ENCODE measurements at regions not wholly inside any gene's neighbourhood (a gene's known extent, or its start where the extent isn't known, plus 50 kb on each side); places are given as distances from the start of the nearest gene placed in this dataset.
"Not testable (repeated sequence)": the region's sequence is repeated elsewhere in the genome, so short reads cannot be mapped to it uniquely, and the experiment has no call there.

DNA sequence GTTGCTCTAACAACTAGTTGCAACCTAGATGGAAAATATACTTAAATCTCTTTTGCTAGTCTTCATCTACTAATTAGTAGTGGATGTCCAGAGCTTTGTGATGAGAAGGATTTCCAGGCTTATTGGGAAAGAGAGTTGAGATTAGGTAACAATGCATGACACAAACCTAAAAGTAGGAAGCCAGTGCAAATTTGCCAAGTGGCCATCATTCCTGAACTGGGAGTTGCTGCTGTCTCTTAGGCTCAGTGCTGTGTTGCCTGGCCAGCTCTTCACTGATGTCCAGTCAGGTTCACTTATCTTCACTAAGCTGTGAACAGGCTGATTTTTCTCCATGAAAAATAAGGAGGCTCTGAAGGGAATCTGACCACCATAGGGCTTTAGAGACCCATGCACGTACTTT, 105.6 kb upstream of the AMOT start:
- Histone ChIP-seq H3K9me3 (ENCODE audit: control insufficient read depth, low read depth, low read length) (no peaks in the 10 kb centered on the region), H3K27me3 (ENCODE audit: control insufficient read depth, insufficient read depth, low read length) (no peaks in the 10 kb centered on the region)

DNA sequence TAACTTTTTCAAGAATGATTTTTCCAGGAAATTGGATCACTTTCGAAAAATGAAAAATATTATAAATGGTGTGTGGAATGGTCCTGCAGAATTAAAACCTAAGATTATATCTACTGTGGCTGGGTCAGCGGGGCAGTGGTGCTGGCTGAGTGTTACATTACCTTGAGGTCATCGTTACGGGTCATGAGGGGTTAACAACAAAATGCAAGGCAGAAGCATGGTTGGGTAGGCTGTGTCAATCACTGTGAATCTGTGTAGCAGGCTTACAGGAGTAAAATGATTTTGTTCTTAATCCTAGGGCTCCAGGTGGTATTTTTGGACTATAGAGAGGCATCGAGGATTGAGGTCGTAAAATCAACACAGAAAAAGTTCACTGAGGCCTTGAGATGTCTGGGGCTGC, 105.2 kb upstream of the AMOT start:
- Histone ChIP-seq H3K9me3 (ENCODE audit: control insufficient read depth, low read depth, low read length) (no peaks in the 10 kb centered on the region), H3K9ac (ENCODE audit: low read length) (no peak overlapping the region), H3K36me3 (ENCODE audit: control insufficient read depth, low read depth, low read length) (no peaks in the 10 kb centered on the region), H3K27ac (ENCODE audit: low read length) (no peak overlapping the region), H3K4me3 (ENCODE audit: low read length) (no peak overlapping the region), H3K27me3 (ENCODE audit: control insufficient read depth, insufficient read depth, low read length) (no peaks in the 10 kb centered on the region), H3K4me1 (ENCODE audit: control insufficient read depth, low read depth, low read length) (no peaks in the 10 kb centered on the region)

More for the DNA sequence above, 105.6 kb upstream of the AMOT start:
- Histone ChIP-seq H3K36me3 (ENCODE audit: control insufficient read depth, low read depth, low read length) (no peaks in the 10 kb centered on the region), H3K9ac (ENCODE audit: low read length) (no peak overlapping the region), H3K4me1 (ENCODE audit: control insufficient read depth, low read depth, low read length) (no peaks in the 10 kb centered on the region), H3K27ac (ENCODE audit: low read length) (no peak overlapping the region), H3K4me3 (ENCODE audit: low read length) (no peak overlapping the region)

DNA sequence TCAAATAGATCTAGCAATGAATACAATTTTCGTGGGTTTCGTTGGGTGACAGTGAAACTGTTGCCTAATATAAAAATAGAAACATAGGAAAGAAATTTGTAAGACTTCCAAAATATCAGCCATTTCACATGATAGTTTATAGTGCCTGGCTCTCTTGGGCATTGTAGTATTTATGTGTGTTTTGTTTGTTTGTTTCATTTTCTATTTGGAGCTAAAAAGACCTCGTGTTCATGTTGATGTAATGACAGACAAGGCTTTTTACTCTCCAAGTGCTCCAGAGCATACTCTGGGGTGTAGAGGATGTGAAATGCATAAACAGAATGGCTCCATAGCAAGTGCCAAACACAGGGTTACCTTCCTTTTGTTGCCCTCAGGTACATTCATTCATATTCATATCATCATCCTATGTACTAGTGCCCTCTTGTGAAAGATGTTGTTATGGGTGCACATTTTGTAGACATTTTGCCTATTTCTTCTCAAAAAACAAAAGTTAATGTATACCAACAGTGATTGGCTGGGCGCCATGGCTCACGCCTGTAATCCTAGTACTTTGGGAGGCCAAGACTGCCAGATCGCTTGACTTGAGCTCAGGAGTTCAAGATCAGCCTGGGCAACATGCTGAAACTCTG, 100.7 kb upstream of the AMOT start:
- Histone ChIP-seq H3K4me3 (ENCODE audit: low read length) (no peak overlapping the region), H3K27me3 (ENCODE audit: control insufficient read depth, insufficient read depth, low read length) (no peaks in the 10 kb centered on the region)

DNA sequence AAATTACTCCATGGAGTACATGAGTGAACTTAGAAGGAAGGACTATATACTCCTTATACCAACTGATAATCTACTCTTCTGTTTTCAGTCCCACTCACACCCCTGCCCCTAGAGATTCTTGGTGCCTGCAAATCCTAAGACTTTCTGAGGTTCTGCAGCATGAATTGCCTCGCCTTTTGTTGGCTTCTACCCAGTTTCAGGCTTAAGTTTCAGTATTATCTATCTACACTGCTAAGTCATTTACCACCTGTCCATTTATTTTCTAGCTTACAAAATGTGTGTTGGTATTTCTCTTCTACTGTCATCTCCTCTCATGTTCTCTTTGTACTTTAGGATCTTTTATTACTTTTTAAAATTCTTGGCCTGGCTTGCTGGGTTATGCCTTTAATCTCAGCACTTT, 94.4 kb upstream of the AMOT start:
- no peak overlapping the region for H3K27ac ChIP-seq (ENCODE audit: low read length)
- no peak overlapping the region for H3K4me3 ChIP-seq (ENCODE audit: low read length)
- no peaks in the 10 kb centered on the region for H3K27me3 ChIP-seq (ENCODE audit: control insufficient read depth, insufficient read depth, low read length)
- H3K4me1 ChIP-seq (ENCODE audit: control insufficient read depth, low read depth, low read length), result peaks cover 14% of the 10 kb centered on the region
- H3K9me3 ChIP-seq (ENCODE audit: control insufficient read depth, low read depth, low read length), result no peaks in the 10 kb centered on the region
- H3K9ac ChIP-seq (ENCODE audit: low read length), result no peak overlapping the region
- H3K36me3 ChIP-seq (ENCODE audit: control insufficient read depth, low read depth, low read length), result no peaks in the 10 kb centered on the region

More for the DNA sequence above, 100.7 kb upstream of the AMOT start:
- no peak overlapping the region for H3K9ac ChIP-seq (ENCODE audit: low read length)
- H3K4me1 ChIP-seq (ENCODE audit: control insufficient read depth, low read depth, low read length), result no peaks in the 10 kb centered on the region
- no peaks in the 10 kb centered on the region for H3K9me3 ChIP-seq (ENCODE audit: control insufficient read depth, low read depth, low read length)
- H3K36me3 ChIP-seq (ENCODE audit: control insufficient read depth, low read depth, low read length), result no peaks in the 10 kb centered on the region
- H3K27ac ChIP-seq (ENCODE audit: low read length), result no peak overlapping the region

DNA sequence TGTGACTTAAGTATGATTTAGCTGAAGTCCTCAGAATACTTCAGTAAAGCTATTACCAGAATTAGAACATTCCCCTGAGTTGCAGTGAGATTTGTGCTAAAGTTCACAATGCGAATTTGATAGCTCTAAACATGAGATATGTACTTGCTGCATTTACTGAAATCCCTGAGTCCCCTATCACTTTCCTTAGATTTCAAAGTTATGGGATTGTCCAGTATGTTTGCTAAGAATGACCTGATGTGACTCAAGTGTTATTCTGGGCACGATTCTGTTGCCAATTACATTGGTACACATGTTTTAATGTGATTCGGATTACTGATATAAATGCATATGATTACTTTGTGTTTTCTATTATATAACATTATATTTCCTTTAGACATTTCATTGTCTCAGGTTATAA, 91.3 kb upstream of the AMOT start:
- H3K36me3 ChIP-seq (ENCODE audit: control insufficient read depth, low read depth, low read length), result no peaks in the 10 kb centered on the region
- no peak overlapping the region for H3K4me3 ChIP-seq (ENCODE audit: low read length)
- H3K27me3 ChIP-seq (ENCODE audit: control insufficient read depth, insufficient read depth, low read length), result no peaks in the 10 kb centered on the region
- no peak overlapping the region for H3K27ac ChIP-seq (ENCODE audit: low read length)
- H3K9me3 ChIP-seq (ENCODE audit: control insufficient read depth, low read depth, low read length), result no peaks in the 10 kb centered on the region
- H3K9ac ChIP-seq (ENCODE audit: low read length), result no peak overlapping the region
- peaks cover 14% of the 10 kb centered on the region for H3K4me1 ChIP-seq (ENCODE audit: control insufficient read depth, low read depth, low read length)

DNA sequence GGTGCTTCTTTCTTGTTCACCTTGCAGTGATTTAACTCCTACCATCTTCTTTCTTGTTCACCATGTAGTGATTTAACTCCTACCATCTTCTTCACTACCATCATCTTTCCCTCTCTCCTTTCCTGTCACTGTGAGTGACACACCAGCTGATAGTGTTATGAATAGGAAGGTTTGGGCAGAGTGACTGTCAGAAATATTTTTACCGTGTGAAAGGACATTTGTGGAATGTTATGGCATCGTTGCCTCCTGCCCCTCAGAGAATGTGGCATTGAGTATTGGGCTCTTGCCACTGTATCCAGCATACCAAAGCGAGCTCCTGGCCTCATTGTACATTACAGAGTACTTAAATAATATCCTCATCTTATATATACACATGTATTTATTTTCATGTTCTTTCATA, 90.8 kb upstream of the AMOT start:
- no peak overlapping the region for H3K27ac ChIP-seq (ENCODE audit: low read length)
- H3K4me1 ChIP-seq (ENCODE audit: control insufficient read depth, low read depth, low read length), result peaks cover 14% of the 10 kb centered on the region
- H3K9me3 ChIP-seq (ENCODE audit: control insufficient read depth, low read depth, low read length), result no peaks in the 10 kb centered on the region
- no peaks in the 10 kb centered on the region for H3K36me3 ChIP-seq (ENCODE audit: control insufficient read depth, low read depth, low read length)
- no peak overlapping the region for H3K4me3 ChIP-seq (ENCODE audit: low read length)
- no peak overlapping the region for H3K9ac ChIP-seq (ENCODE audit: low read length)
- no peaks in the 10 kb centered on the region for H3K27me3 ChIP-seq (ENCODE audit: control insufficient read depth, insufficient read depth, low read length)

DNA sequence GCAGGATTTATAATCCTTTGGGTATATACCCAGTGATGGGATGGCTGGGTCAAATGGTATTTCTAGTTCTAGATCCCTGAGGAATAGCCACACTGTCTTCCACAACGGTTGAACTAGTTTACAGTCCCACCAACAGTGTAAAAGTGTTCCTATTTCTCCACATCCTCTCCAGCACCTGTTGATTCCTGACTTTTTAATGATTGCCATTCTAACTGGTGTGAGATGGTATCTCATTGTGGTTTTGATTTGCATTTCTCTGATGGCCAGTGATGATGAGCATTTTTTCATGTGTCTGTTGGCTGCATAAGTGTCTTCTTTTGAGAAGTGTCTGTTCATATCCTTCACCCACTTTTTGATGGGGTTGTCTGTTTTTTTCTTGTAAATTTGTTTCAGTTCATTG, 82.8 kb upstream of the AMOT start:
- H3K9ac ChIP-seq (ENCODE audit: low read length); H3K4me1 ChIP-seq (ENCODE audit: control insufficient read depth, low read depth, low read length); H3K9me3 ChIP-seq (ENCODE audit: control insufficient read depth, low read depth, low read length); H3K27me3 ChIP-seq (ENCODE audit: control insufficient read depth, insufficient read depth, low read length); H3K4me3 ChIP-seq (ENCODE audit: low read length); H3K27ac ChIP-seq (ENCODE audit: low read length); H3K36me3 ChIP-seq (ENCODE audit: control insufficient read depth, low read depth, low read length): not testable (repeated sequence)

DNA sequence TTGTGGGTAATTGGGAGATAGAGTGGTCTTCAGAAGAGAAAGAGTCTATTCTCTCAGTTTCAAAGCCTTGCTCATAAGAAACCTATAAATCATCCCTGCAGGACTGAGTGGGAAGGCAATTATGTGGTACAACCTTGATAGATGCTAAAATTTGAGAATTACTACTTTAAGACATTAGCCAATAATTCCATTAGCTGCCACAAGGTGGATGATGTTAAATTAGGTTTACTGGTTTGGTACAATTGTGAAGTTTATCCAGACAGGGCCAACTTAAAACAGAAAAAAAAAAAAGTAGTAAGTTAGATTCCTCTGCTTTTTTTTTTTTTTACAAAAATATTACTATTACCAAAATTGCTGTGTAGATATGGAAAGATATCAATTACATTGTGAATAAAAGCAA, 73.2 kb upstream of the AMOT start:
- Histone ChIP-seq H3K27me3 (ENCODE audit: control insufficient read depth, insufficient read depth, low read length) (no peaks in the 10 kb centered on the region), H3K4me3 (ENCODE audit: low read length) (no peak overlapping the region), H3K4me1 (ENCODE audit: control insufficient read depth, low read depth, low read length) (no peaks in the 10 kb centered on the region), H3K36me3 (ENCODE audit: control insufficient read depth, low read depth, low read length) (no peaks in the 10 kb centered on the region), H3K9me3 (ENCODE audit: control insufficient read depth, low read depth, low read length) (no peaks in the 10 kb centered on the region), H3K27ac (ENCODE audit: low read length) (no peak overlapping the region), H3K9ac (ENCODE audit: low read length) (no peak overlapping the region)

DNA sequence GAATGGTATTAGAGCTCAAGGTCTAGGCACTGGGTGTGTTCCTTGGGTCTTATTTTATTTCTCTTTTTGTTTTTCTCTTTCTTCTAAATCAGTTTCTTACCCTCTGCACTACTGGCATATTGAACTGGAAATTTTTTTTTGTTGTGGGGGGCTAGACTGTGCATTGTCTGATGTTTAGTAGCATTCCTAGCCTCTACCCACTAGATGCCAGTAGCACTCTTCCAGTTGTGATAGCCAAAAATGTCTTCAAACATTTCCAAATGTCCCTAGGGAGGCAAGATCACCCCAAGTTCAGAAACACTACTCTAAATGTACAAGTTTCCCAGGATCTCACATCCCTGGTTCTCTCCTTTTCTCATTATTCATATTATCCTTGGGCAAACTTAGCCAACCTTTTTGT, 69.8 kb upstream of the AMOT start:
- Histone ChIP-seq H3K4me1 (ENCODE audit: control insufficient read depth, low read depth, low read length) (no peaks in the 10 kb centered on the region), H3K27ac (ENCODE audit: low read length) (no peak overlapping the region), H3K9me3 (ENCODE audit: control insufficient read depth, low read depth, low read length) (no peaks in the 10 kb centered on the region), H3K4me3 (ENCODE audit: low read length) (no peak overlapping the region), H3K36me3 (ENCODE audit: control insufficient read depth, low read depth, low read length) (no peaks in the 10 kb centered on the region), H3K9ac (ENCODE audit: low read length) (no peak overlapping the region), H3K27me3 (ENCODE audit: control insufficient read depth, insufficient read depth, low read length) (no peaks in the 10 kb centered on the region)

DNA sequence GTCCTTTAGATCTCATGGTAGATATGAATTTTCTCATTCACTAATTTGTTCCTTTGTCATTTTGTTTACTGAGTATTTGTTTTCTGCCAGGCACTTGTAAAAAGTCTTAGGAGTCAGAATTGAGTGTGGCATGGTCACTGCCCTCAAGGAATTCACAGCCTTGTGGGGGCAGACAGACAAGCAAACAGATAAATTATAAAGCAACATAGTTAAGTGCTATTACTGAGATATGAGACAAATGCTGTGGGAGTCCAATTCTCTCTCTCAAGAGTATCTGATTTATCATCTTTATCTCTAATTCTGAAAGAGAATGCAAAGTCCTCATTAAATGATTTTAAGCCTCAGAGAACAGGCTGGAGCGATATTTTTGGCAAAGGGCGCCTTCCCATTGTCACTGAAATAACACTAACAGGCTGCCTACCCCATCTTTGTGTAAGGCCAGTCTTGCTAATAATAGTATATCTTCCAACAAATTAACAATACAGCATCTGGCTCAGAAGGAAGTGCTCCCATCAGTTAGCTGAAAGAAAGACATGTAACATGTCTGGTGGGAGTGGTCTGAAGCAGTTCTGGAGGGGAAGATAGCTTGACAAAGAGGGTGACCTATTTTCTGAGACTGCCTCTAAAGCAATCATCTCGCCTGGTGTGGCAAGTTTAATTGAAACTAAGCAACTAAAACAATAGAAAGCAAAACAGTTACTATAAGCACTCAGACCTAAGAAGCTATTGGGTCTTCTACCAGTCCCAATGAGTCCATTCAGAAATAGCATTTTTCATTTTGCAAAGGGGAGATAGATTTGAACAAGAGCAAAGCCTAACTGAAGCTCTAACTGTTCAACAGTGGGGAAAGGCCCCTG, 61.5 kb upstream of the AMOT start:
- no peaks in the 10 kb centered on the region for H3K4me1 ChIP-seq (ENCODE audit: control insufficient read depth, low read depth, low read length)
- H3K9me3 ChIP-seq (ENCODE audit: control insufficient read depth, low read depth, low read length), result no peaks in the 10 kb centered on the region
- H3K27me3 ChIP-seq (ENCODE audit: control insufficient read depth, insufficient read depth, low read length), result no peaks in the 10 kb centered on the region
- H3K4me3 ChIP-seq (ENCODE audit: low read length), result no peak overlapping the region
- H3K9ac ChIP-seq (ENCODE audit: low read length), result no peak overlapping the region
- no peaks in the 10 kb centered on the region for H3K36me3 ChIP-seq (ENCODE audit: control insufficient read depth, low read depth, low read length)
- H3K27ac ChIP-seq (ENCODE audit: low read length), result no peak overlapping the region

DNA sequence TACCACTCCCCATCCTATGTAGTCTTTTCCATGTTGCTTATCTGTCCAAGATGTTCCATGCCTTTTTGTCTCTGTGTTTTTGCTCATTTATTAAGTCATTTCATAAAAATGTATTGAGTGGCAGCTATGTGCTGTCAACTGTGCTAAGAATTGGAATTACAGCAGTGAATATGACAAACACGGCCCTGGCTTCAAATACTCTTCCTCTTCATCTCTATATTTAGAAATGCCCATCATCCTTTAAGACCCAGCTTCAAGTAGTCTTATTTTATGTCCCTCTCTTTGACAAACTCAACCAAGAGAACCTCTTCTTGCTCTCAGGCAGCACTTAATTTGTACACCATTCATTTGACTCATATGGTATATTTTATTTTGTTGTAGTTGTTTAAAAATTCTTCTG, 55.4 kb upstream of the AMOT start:
- Histone ChIP-seq H3K4me1 (ENCODE audit: control insufficient read depth, low read depth, low read length) (no peaks in the 10 kb centered on the region), H3K9ac (ENCODE audit: low read length) (no peak overlapping the region), H3K27ac (ENCODE audit: low read length) (no peak overlapping the region), H3K36me3 (ENCODE audit: control insufficient read depth, low read depth, low read length) (no peaks in the 10 kb centered on the region), H3K4me3 (ENCODE audit: low read length) (no peak overlapping the region), H3K27me3 (ENCODE audit: control insufficient read depth, insufficient read depth, low read length) (no peaks in the 10 kb centered on the region), H3K9me3 (ENCODE audit: control insufficient read depth, low read depth, low read length) (no peaks in the 10 kb centered on the region)

Data from iPS-18a (cell line).